ENCODE measurements at regions not wholly inside any gene's neighbourhood (a gene's known extent, or its start where the extent isn't known, plus 50 kb on each side); places are given as distances from the start of the nearest gene placed in this dataset.

DNA sequence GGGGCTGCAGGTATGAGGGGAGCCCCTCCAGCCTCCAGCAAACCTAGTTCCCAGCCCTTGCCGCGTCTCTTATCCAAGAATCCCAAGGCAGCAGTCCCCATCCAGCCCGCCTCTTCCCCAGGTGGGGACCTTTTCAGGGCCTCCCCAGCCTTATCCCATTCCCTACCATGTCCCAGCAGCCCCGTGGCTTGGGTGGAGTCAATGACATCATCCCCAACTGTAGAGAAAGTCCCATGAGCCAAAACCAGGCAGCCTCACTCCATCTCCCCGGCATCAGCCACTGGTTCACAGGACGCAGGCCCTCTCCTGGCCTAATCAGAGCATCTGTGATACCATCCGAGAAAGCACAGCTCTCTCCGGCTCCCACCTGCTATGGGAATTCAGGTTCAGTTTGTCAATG is 131.0 kb downstream of the NCOR2 start:
- H3K4me3 ChIP-seq (ENCODE audit: low read depth, low read length) = no peak overlapping the region
- no peak for DNase-seq (ENCODE audit: low read depth)

DNA sequence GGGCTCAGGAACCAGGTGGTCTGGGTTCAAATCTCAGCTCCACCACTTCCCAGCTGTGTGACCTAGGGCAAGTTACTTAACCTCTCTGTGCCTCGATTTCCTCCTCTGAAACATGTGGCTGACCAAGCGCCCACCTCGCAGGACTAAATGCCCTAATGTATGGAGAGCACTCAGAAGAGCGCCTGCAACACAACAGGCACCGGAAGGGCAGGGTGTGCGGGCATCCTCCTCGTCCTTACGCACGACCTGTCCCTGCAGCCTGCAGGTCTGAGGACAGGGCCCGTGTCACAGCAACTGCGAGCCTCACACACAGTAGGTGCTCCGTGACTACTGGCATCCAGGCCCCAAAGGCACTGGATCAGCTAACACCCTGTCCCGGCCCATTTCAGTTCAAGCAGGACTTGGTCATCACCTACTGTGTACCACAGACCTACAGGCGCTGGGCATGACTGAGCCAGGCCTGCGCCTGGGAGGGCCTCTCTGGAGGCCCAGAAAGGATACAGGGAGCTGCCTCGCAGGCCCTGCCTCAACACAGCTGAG is 131.5 kb downstream of the NCOR2 start:
- no peak overlapping the region for H3K4me3 ChIP-seq (ENCODE audit: low read depth, low read length)
- DNase-seq (ENCODE audit: low read depth) = no peak

DNA sequence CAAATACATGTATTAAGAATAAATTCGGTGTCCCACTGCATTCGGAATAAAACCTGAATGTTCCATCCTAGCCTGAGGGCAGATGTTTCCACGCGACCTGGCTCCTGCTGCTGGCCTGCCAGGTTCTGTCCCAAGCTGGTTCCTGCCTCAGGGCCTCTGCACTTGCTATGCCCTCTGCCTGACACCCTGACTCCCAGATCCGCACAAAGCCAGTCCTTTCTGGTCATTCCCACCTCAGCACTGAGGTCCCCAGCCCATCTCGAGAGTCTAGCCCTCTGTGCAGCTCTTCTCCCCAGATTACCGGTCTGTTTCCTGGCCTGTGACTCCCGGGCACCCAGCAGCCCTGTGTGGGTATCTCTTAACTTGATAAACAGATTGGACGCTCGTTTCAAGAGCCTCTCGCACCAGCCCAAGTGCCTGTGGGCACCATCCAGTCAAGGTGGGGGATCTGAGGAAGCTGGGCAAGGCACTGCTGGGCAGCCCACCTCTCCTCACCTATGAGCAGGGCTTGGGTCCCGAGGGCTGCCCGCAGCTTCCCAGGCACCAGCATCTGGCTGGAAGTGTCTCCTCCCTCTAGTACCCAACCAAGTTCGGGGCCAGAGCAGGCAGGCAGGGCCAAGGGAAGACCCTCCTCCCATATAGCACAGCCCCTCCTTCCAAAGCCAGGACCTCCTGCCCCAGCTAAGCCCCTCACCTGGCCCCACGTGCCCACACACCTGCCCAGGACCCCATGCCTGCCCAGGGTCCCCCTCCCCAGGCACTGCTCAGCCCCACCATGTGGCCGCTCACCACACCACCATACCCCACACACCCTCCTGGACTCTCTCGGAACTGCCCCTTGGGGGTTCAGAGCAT is 132.2 kb downstream of the NCOR2 start:
- no peak for DNase-seq (ENCODE audit: low read depth)
- no peak overlapping the region for H3K4me3 ChIP-seq (ENCODE audit: low read depth, low read length)

DNA sequence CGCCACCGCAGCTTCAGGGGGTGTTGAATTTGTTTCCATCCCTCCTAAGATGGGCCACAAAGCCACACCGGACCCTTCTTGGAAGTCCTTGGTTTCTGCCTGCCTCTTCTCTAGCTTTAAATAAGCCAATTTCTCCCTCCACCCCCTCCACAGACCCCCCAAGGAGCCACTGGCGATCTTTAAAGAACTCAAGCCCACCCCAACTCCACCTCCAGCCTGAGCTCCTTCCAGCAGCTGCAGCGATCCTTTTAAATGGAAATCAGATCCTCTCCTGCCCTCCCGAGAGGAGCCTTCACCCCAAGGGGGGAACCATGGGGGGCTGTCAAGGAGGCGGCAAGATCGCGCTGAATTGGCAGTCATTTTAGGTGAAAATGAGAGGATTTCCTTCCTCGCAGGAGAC is 133.1 kb downstream of the NCOR2 start:
- H3K4me3 ChIP-seq (ENCODE audit: low read depth, low read length) = no peak overlapping the region
- DNase-seq (ENCODE audit: low read depth) = no peak

DNA sequence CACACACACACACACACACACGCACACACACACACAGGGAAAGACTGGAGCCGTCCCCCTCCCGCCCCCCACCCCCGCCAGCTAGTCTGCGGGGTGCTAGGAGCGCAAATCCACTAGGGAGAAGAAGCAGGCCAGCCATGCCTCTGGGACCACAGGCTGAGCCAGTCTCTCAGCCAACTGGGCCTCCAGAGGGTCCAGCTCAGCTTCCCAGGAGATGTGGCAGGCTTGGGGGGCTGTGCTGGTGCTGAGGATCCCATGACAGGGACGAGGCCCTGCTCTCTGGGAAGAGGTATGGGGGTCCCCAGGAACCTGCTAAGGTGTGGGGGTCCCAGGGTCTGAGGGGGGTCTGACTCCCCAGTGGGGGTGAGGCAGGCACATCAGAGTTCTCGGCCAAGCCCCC is 133.5 kb downstream of the NCOR2 start:
- no peak overlapping the region for H3K4me3 ChIP-seq (ENCODE audit: low read depth, low read length)
- no peak for DNase-seq (ENCODE audit: low read depth)

DNA sequence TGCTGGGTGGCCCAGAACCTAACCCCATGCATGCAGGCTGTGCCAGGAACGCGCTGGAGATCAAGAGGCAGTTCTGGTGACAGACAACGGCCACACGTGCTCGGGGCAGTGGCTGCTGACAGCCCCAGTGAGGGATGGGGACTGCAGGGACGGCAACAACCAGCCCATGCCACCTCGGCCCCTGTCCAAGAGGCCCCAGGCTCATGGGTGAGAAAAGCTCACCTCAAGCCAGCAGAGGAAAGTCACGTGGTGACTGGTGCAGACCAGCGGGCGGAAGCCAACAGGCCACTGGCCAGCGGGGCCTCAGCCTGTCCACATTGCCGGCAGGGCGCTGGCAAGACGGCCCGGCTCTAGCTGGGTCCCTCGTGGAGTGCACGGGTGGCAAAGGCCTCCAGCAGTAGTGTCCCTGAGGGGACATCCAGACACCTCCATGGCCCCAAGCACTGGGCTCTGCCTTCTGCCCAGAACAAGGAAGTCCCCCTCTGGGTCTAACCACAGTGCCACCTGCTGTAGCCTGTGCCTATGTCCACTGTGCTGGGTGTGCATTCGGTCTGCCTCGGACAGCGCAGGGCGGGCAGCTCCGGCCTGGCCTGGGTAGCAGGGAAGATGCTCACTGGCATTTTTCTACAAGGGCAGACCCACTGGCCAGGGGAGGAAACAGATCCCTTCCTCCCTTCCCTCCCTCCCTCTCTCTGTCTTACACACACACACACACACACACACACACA is 134.1 kb downstream of the NCOR2 start:
- no peak overlapping the region for H3K4me3 ChIP-seq (ENCODE audit: low read depth, low read length)
- no peak for DNase-seq (ENCODE audit: low read depth)

DNA sequence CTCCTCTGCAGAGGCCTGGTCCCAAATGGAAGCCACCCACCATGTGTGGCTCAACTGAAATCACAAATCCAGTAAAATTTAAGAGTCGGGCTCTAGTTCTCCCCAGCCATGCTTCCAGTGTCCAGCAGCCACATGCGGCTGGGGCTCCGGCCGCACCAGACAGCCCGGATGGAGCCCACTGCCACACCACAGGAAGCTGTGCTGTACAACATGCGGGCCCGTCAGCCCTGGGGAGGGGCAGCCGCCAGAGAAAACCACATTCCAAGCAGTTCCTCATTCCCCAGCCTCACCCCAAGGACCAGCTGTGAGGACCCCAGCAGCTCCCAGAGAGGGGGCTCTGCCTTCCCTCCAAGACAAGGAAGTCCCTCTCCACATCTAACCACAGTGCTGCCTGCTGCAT is 135.0 kb downstream of the NCOR2 start:
- no peak overlapping the region for H3K4me3 ChIP-seq (ENCODE audit: low read depth, low read length)
- DNase-seq (ENCODE audit: low read depth) = no peak

DNA sequence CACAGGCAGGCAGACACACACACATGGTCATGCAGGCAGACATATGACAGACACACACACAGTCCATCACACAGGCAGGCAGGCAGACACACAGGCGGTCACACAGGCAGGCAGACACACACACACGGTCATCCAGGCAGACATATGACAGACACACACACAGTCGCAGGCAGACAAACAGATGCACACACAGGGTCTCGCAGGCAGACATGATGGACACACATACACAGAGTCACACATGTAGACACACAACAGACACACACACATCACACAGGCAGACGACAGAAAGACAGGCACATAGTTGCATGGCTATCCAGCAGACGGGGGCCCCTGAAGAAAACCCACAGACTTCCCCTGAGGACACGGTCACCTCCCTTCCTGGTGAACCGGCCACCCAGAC is 135.4 kb downstream of the NCOR2 start:
- no peak for DNase-seq (ENCODE audit: low read depth)

DNA sequence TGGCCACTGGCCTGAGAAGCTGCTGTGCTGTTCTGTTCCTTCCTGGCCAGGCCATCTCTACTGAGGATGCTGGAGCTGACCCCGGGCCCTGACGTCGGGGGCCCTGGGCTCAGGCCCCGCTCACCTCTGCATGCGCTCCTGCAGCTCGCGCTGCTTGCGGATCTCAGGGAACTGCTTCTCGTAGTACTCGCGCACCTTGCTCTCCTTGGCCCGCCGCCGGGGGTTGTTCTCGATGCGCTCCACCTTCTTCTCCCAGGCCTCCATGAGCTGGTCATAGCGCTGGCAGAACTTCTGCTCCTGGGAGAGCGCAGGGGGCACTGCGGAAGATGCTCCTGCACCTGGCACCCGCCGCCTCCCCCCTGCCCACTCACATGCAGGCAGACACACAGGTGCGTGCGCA is 135.6 kb downstream of the RFLNA start:
- DNase-seq (ENCODE audit: low read depth) = no peak
- H3K4me3 ChIP-seq (ENCODE audit: low read depth, low read length) = no peak overlapping the region

More for the DNA sequence above, 135.4 kb downstream of the NCOR2 start:
- H3K4me3 ChIP-seq (ENCODE audit: low read depth, low read length) = no peak overlapping the region

DNA sequence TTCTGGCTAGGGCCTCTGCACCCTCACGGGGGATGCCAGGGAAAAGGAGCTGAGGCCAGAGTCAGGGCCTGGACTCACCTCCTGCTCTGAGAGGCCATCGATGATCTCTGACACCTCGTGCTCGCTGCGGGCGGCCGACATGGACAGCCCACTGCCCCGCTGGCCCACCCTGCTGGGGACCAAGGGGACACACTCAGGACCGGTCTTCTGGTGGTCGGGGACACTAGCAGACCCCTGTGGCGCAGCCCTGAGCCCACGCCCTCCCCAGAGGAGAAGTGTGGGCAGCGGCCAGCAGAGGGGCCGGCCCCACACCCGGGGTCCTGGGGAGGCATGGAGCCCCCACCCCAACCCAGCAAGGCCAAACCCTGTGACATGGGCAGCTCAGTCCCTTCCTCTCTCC is 134.6 kb downstream of the RFLNA start:
- no peak overlapping the region for H3K4me3 ChIP-seq (ENCODE audit: low read depth, low read length)
- no peak for DNase-seq (ENCODE audit: low read depth)

DNA sequence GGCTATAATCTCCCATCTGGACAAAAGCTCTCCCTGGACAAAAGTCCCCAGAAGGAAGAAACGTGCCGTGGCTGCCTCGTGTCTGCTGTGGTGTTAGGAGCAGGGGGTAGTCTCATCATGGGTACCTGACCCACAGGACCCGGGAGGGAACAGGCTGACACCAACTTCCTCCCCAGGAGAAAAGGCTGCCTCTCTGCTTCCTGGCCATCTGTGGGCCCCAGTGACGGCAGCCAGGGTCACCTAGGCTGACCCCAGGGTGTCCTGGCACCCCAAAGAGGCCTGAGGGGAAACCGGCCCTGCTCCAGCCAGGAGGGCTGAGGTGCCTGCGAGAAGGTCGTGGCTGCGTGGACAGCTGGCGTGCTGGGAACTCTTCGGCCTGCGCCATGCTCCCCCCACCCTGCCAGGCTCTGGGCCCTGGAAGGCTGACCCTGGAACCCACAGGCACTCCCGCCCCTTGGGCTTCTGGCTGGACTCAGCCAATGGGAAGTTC is 133.9 kb downstream of the RFLNA start:
- no peak overlapping the region for H3K4me3 ChIP-seq (ENCODE audit: low read depth, low read length)
- no peak for DNase-seq (ENCODE audit: low read depth)

DNA sequence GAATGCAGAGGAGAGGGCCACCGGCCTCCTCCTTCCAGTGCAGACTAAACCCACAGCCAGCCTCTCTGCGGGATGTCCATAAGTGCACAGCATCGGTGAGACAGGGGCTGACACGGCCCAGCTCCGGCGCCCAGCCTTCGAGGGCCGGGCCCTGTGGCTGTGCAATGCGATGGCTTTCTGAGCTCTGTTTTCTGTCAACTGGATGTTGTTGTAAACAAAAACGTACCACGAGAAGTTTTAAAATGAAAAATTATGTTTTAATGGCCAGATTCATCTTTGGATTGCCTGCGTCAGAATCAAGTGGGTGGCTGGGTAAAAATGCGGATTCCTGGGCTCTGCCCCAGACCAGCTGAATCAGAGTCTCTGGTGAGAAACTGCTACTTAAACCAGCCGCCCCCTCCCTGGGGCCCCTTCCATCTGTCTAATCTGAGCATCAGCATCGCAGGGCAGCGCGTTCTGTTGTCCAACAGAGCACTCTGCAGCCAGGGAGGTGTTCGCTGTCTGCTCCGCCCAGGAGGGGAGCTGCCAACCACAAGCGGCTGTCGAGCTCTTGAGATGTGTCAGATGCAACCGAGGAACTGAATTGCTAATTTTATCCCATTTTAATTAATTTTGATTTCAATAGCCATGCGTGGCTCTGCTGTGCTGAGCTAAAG is 133.4 kb downstream of the RFLNA start:
- no peak overlapping the region for H3K4me3 ChIP-seq (ENCODE audit: low read depth, low read length)
- DNase-seq (ENCODE audit: low read depth) = peak; percentile 77

DNA sequence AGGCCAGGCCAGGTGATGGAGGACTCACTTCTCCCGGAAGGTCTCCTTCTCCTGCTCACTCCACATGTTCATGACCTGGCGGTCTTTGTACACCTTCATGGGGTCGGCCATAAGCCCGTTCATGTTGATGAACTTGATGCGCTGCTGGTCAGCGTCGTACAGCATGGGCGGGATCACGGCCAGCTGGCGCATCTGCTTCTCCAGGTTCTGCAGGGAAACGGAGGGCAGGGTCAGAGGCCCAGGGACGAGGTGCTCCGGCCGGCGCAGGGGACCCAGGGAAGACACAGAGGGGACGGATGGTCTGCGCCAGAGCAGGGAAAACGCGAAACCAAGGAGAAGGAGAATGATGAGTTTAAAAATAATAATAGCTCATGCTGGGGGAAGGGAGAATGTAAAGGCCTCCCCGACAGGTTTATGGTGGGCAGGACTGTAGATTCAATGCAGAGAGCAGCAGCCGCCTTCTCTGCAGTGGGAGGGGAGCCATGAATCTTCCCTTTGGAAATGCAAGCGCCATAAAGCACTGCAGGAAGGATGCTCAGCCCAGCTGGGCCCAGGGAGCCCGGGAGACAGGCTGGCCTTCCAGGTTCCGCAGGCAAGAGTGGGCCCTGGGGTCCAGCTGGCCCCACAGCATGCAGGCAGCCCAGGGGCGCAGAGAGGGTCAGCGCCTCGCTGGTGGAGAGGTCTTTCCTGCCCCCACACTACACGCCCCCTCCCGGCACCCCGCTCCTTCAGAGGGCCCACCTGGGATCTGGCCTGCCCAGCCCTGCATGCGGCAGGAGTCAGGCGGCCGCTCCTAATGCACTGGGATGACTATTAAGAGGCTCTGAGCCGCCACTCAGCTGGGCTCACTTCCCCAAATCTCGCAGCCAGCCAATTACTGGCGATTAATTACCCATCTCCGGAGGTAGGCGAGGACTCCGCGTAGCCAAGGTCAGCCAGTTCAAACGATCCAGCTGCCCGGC is 132.0 kb downstream of the RFLNA start:
- DNase-seq (ENCODE audit: low read depth) = no peak
- no peak overlapping the region for H3K4me3 ChIP-seq (ENCODE audit: low read depth, low read length)

DNA sequence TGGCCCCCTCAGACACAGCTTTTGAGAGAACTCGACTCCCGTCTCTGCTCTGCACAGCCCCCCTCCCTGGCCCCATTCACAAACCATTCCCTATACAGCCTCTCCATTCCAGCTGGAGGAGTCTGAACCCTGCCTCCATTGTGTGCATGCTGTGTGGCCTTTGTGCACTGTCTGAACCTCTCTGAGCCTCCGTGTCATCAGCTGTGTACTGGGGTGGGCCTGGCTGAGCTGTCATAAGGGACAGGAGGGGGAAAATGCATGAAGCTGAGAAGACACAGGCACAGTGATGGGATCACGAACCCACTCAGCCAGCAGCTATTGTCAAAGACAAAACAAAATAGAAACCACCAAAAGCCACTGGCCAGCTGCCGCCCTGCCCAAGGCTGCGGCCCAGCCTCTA is 130.8 kb downstream of the RFLNA start:
- no peak for DNase-seq (ENCODE audit: low read depth)
- no peak overlapping the region for H3K4me3 ChIP-seq (ENCODE audit: low read depth, low read length)

DNA sequence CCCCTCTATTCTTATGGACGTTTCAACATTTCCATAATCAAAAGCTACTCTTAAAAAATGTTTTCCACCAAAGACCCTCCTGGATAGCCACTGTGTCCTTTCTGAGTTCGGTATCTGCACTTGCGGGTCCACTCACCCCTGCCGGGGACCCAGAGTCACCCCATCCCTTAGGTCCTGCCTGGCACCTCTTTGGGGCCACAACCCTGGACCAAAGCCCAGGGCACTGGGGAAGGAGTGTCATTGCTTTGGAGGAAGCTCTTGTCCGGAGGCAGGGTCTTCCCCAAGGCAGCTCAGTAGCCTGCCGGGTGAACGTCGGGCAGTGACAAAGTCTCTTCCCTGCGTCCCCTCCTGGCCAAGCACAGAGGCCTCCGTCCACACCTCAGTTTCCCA is 129.6 kb downstream of the RFLNA start:
- H3K4me3 ChIP-seq (ENCODE audit: low read depth, low read length) = no peak overlapping the region
- no peak for DNase-seq (ENCODE audit: low read depth)

DNA sequence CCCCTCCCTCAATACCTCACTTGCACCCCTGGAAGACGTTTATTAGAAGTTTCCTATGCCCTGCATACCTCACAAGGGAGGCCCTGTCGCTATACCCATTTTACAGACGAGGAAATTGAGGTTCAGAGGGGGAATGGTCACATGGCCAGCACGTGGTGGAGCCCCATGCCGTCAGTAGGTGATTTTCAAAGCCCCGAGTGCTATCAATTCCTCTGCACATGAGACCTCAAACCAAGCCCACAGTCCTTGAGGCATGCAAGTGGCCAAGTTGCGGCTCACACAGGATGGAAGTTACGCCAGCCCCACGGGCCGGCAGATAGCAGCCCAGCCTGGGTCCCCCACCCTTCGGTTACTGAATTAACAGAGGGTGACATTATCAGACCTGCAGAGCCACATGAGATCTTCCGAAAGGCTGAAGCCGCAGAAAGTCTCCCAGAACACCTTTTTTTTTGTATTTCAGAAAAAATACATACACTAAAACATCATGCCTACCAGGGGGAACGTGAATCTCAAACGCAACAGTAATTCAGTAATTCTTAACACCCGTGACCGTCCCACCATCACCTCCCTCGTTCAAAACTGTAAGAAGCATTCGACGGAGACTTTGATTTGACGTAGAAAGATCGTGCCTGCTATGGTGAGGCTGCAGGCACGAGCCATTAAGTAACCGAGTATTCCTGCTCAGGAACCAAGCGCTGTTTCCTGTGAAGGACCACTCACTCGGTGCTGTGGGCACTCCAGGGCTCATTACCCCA is 129.0 kb downstream of the RFLNA start:
- H3K4me3 ChIP-seq (ENCODE audit: low read depth, low read length) = no peak overlapping the region
- no peak for DNase-seq (ENCODE audit: low read depth)

DNA sequence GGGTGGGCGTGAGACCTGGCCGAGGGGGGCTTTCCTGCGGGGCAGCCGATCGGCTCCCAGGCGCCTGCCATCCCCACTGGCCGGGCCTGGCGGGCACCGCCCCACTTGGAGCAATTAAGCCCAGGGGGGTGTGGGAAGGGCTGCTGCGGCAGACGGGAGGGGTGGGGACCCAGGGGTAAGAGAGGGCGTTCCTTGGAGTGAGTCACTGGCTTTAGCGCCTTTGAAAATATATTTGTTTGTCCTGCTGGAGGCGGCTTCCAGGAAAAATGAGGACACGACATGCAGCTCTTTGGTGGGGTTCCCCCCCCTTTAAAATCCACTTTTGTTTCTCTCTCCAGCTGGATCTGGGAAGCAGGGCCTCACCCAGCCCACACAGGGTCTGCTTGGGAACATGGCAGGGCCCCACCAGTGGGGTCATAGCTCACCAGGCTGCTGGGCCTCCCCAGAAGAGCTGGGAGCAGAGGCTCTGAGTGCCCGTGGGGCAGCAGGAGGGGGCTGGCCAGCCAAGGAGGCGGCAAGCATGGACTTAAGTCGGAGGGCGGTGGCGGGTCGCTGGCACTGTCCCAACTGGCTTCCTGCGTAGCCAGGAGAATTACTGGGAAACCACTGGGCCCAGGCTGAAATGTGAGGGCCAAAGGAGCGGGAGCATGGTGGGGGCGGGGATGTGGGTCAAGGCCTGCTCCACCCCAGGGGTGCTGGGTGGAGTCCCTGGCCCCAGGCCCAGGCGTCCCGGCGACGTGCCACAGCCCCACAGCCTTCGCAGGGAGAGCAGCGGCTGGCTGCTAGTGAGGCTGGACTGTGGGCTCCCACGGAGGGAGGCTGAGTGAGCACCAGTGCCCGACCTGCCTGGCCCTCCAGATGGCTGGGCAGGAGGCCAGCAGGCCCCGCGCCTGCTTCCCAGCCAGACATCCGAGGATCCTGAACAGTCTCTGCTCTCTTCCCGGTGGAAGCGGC is 128.0 kb downstream of the RFLNA start:
- no peak overlapping the region for H3K4me3 ChIP-seq (ENCODE audit: low read depth, low read length)
- DNase-seq (ENCODE audit: low read depth) = peak; percentile 91
